Keratinocyte (primary cell): ENCODE measurements at regions not wholly inside any gene's neighbourhood (a gene's known extent, or its start where the extent isn't known, plus 50 kb on each side); places are given as distances from the start of the nearest gene placed in this dataset.

ENCODE experiments used
- EZH2 ChIP-seq: IDR thresholded peaks from one replicate; pipeline ENCODE4 v1.6.1; 2012; ENCODE audit warnings: inconsistent platforms, mild to moderate bottlenecking, low read length, moderate library complexity
- TF ChIP-seq, protein P1 (sequence below), 3 experiments: IDR thresholded peaks in 1 of 3; conservative IDR thresholded peaks in 1 of 3; optimal IDR thresholded peaks in 1 of 3; 2 replicates in 2 of 3; 3 replicates in 1 of 3; pipeline versions ENCODE3 to v1.5.1; 2011; ENCODE audit warnings: low read length in 3 of 3, mild to moderate bottlenecking in 3 of 3, moderate library complexity in 2 of 3, control low read depth in 1 of 3, inconsistent platforms in 1 of 3; ENCODE audit not compliant: insufficient read depth in 2 of 3; ENCODE audit errors: extremely low read depth in 1 of 3

DNA sequence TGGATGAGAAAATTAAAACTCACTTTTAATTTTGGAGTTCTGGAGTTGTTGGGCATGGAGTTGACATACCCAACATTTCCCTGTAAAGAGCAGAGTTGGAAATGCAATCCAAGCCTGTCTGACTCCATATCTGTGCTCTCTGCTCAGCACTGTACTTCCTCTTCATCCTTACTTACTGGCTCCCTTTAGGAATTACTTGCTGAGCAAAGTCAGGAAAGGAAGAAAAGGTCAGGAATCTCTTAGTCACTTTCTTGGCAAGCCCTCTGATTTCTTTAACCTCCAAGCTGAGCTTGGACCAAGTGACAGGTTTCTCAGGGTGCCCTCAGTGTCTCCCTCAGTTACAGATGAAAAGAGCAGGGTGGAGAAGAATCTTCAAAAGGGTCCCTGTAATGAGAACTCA is 501.5 kb downstream of the ZIC3 start:
- TF ChIP-seq, protein P1, sequence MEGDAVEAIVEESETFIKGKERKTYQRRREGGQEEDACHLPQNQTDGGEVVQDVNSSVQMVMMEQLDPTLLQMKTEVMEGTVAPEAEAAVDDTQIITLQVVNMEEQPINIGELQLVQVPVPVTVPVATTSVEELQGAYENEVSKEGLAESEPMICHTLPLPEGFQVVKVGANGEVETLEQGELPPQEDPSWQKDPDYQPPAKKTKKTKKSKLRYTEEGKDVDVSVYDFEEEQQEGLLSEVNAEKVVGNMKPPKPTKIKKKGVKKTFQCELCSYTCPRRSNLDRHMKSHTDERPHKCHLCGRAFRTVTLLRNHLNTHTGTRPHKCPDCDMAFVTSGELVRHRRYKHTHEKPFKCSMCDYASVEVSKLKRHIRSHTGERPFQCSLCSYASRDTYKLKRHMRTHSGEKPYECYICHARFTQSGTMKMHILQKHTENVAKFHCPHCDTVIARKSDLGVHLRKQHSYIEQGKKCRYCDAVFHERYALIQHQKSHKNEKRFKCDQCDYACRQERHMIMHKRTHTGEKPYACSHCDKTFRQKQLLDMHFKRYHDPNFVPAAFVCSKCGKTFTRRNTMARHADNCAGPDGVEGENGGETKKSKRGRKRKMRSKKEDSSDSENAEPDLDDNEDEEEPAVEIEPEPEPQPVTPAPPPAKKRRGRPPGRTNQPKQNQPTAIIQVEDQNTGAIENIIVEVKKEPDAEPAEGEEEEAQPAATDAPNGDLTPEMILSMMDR (optimal IDR thresholded peaks at IDR 0.05 in 1 of 3, IDR thresholded peaks at IDR 0.05 in 1 of 3, conservative IDR thresholded peaks at IDR 0.05 in 1 of 3; ENCODE audit: extremely low read depth in 1 of 3, insufficient read depth in 2 of 3, low read length in 3 of 3): no peak
- TF ChIP-seq EZH2: no peak
